K562 (cell line): ENCODE measurements at regions not wholly inside any gene's neighbourhood (a gene's known extent, or its start where the extent isn't known, plus 50 kb on each side); places are given as distances from the start of the nearest gene placed in this dataset.

Experiments used
- ATAC-seq: fragments of 200-7000 bp; cut with Tn5 transposase; 3 replicates; pipeline ENCODE4 v1.9.1; 2020; ENCODE audit warnings: moderate library complexity
- BruUV-seq: library from RNA; stranded (reverse); fragments of 400-500 nt; replicated peaks from 2 replicates; lab custom pipeline; 2021; lab: Mats Ljungman, UMichigan
- CTCF ChIA-PET: fragments of 300-600 bp; formaldehyde crosslinking; extraction: SDS; loops from one replicate; lab custom pipeline; 2021; ENCODE audit warnings: low intra/inter-chr PET ratio; lab: Yijun Ruan, JAX
- POLR2A ChIA-PET: fragments of 300-600, 350-650 bp; sonication (Branson Sonifier 250); formaldehyde crosslinking; extraction: SDS; loops from one replicate; lab custom pipeline; 2021; ENCODE audit warnings: antibody characterized with exemption, inconsistent platforms; lab: Yijun Ruan, JAX
- DNase-seq, 4 experiments: peaks; one replicate each; pipeline versions ENCODE4 v3.0.0 to v3.0.0-alpha.2; 2011 to 2018; ENCODE audit warnings: low spot score in 3 of 4, mixed read lengths in 3 of 4; ENCODE audit errors: extremely low read depth in 1 of 4
- FAIRE-seq: peaks from 2 replicates; lab custom pipeline; 2011; peaks lifted over from hg19 to GRCh38; lab: Jason Lieb, UNC
- H2AFZ ChIP-seq: 2 replicates; pipeline ENCODE4 v1.6.0; 2011; ENCODE audit warnings: low read depth, low read length, control low read depth, inconsistent platforms
- H3K27ac ChIP-seq: fragments of 200-600 bp; 3 replicates; pipeline ENCODE4 v1.8.0; 2011; ENCODE audit warnings: low read depth, mild to moderate bottlenecking, control low read depth, inconsistent platforms, low read length, moderate library complexity, mixed read lengths; ENCODE audit errors: extremely low read depth
- H3K27me3 ChIP-seq, 2 experiments: fragments of 300-600 bp in 1 of 2; 2 replicates in 1 of 2; 3 replicates in 1 of 2; pipeline versions ENCODE4 v1.6.0 to v1.8.0; 2011; ENCODE audit warnings: inconsistent platforms in 2 of 2, low read length in 2 of 2, mild to moderate bottlenecking in 1 of 2, mixed read lengths in 1 of 2, moderate library complexity in 1 of 2; ENCODE audit not compliant: control insufficient read depth in 2 of 2, insufficient read depth in 2 of 2
- H3K36me3 ChIP-seq: fragments of 300-600 bp; 3 replicates; pipeline ENCODE4 v1.8.0; 2011; ENCODE audit warnings: mild to moderate bottlenecking, low read length, inconsistent platforms; ENCODE audit not compliant: control insufficient read depth, insufficient read depth
- H3K4me1 ChIP-seq, 2 experiments: fragments of 200-600 bp in 1 of 2; replicated peaks in 1 of 2; 2 replicates in 1 of 2; 3 replicates in 1 of 2; pipeline versions ENCODE4 v1.5.1 to v1.8.0; 2011; ENCODE audit warnings: inconsistent platforms in 2 of 2, low read length in 2 of 2, mild to moderate bottlenecking in 1 of 2, mixed read lengths in 1 of 2, moderate library complexity in 1 of 2; ENCODE audit not compliant: control insufficient read depth in 2 of 2, insufficient read depth in 2 of 2
- H3K4me2 ChIP-seq: 2 replicates; pipeline ENCODE4 v1.6.1; 2011; ENCODE audit warnings: low read length, control low read depth, inconsistent platforms, mixed read lengths; ENCODE audit not compliant: insufficient read depth
- H3K4me3 ChIP-seq: fragments of 200-600 bp; sonication (generic), shearing (Covaris generic); 2 replicates; pipeline ENCODE4 v1.5.1; 2016; ENCODE audit warnings: control low read depth, inconsistent platforms
- H3K79me2 ChIP-seq: fragments of 200-600 bp; 3 replicates; pipeline ENCODE4 v1.8.0; 2011; ENCODE audit warnings: low read length, inconsistent platforms; ENCODE audit not compliant: control insufficient read depth, insufficient read depth
- H3K9ac ChIP-seq, 2 experiments: 2 replicates each; pipeline versions ENCODE4 v1.6.0 to v1.6.1; 2011; ENCODE audit warnings: low read depth in 2 of 2, low read length in 2 of 2, control low read depth in 1 of 2, inconsistent platforms in 1 of 2, mild to moderate bottlenecking in 1 of 2, mixed read lengths in 1 of 2; ENCODE audit not compliant: insufficient read depth in 1 of 2
- H3K9me1 ChIP-seq: one replicate; pipeline ENCODE4 v1.6.0; 2011; ENCODE audit warnings: inconsistent platforms, mild to moderate bottlenecking, low read length, moderate library complexity; ENCODE audit not compliant: control insufficient read depth, insufficient read depth
- H3K9me3 ChIP-seq: replicated peaks from 2 replicates; pipeline ENCODE4 v1.5.1; 2011; ENCODE audit warnings: low read depth, low read length, inconsistent platforms; ENCODE audit not compliant: control insufficient read depth, insufficient read depth
- H4K20me1 ChIP-seq: replicated peaks from 2 replicates; pipeline ENCODE4 v1.6.1; 2011; ENCODE audit warnings: low read length, inconsistent platforms, mixed read lengths; ENCODE audit not compliant: control insufficient read depth, insufficient read depth
- FOXA1 ChIP-seq: fragments of 450-650 bp; IDR thresholded peaks from 2 replicates; pipeline ENCODE4 v1.6.1; 2016; ENCODE audit warnings: mild to moderate bottlenecking, borderline replicate concordance
- FOXK1 ChIP-seq: sonication (generic); formaldehyde crosslinking; IDR thresholded peaks from 2 replicates; pipeline ENCODE4 v1.8.0; 2022; ENCODE audit warnings: missing genetic modification reagents, mild to moderate bottlenecking, borderline replicate concordance
- PRDM10 ChIP-seq: fragments of 450-650 bp; IDR thresholded peaks from 2 replicates; pipeline ENCODE4 v1.6.1; 2018; ENCODE audit not compliant: partially characterized antibody
- SAFB ChIP-seq: fragments of 200-400 bp; formaldehyde crosslinking; IDR thresholded peaks from 2 replicates; pipeline ENCODE4 v1.6.1; 2017; ENCODE audit warnings: low read depth, low read length, borderline replicate concordance
- TCFL5 ChIP-seq: fragments of 250-450 bp; sonication (Bioruptor Pico); conservative IDR thresholded peaks from 2 replicates; pipeline ENCODE4 v1.6.1; 2021; ENCODE audit warnings: mild to moderate bottlenecking, moderate library complexity, matching md5 sums
- U2AF1 ChIP-seq: fragments of 200-400 bp; formaldehyde crosslinking; optimal IDR thresholded peaks from 2 replicates; pipeline ENCODE3; 2017; ENCODE audit warnings: mild to moderate bottlenecking, low read depth, low read length, moderate library complexity
- ZNF316 ChIP-seq: fragments of 450-650 bp; IDR thresholded peaks from 2 replicates; pipeline ENCODE4 v1.6.1; 2016
- ZNF778 ChIP-seq: fragments of 450-650 bp; formaldehyde crosslinking; IDR thresholded peaks from 2 replicates; pipeline ENCODE4 v1.4.0; 2020; ENCODE audit warnings: mild to moderate bottlenecking, moderate library complexity
- WGBS: fragments of 100-300 bp; shearing (Covaris generic); methylation state at CpG from one replicate; pipeline ENCODE4 v1.1.6; 2016; ENCODE audit warnings: low coverage, mixed read lengths; ENCODE audit not compliant: insufficient coverage; ENCODE audit errors: missing lambda C conversion rate; 5-methylcytosine and 5-hydroxymethylcytosine counted together
- in situ Hi-C: fragments of 300-500 bp; cut with MboI; formaldehyde crosslinking; loops from 4 replicates; pipeline ENCODE4 v1.15.0; 2018; ENCODE audit warnings: inconsistent platforms, mixed read lengths
- intact Hi-C: fragments of 100-400 bp; cut with micrococcal nuclease; formaldehyde crosslinking; loops from 2 replicates; pipeline ENCODE4 v1.14.2; 2022

- TF ChIP-seq FOXK1 (CRISPR knock-in tag) (no peak), ZNF316 (no peak), TCFL5 (CRISPR knock-in tag) (no peak), FOXA1 (no peak)
Measured at GRCh38 chr12:28909291-28909690, 239.8 kb upstream of the FAR2 start (continued).

- Histone ChIP-seq H4K20me1 (no peaks in the 10 kb centered on the region), H3K9ac (no peak overlapping the region), H3K36me3 (no peaks in the 10 kb centered on the region), H3K4me1 (no peaks in the 10 kb centered on the region), H3K4me3 (no peak overlapping the region), H3K27me3 (no peaks in the 10 kb centered on the region), H2AFZ (no peak overlapping the region), H3K27ac (no peak overlapping the region), H3K79me2 (no peaks in the 10 kb centered on the region), H3K9me1 (no peaks in the 10 kb centered on the region), H3K4me2 (no peak overlapping the region), H3K9me3 (no peaks in the 10 kb centered on the region)
- ATAC-seq (no peak), DNase-seq (no peak), FAIRE-seq (no peak)
- TF ChIP-seq PRDM10 = no peak
- TF ChIP-seq U2AF1 = no peak
- no peak for TF ChIP-seq SAFB
- no peak for TF ChIP-seq ZNF778 (CRISPR knock-in tag)
- 0% methylated on average over 3 of the region's 3 CpGs for WGBS
- in situ Hi-C loops (no loop called here), intact Hi-C loops (no loop called here)
- ChIA-PET CTCF (no interaction called here), POLR2A (no interaction called here)
- BruUV-seq = no TSS peak
Measured at GRCh38 chr12:28925719-28926376, 223.2 kb upstream of the FAR2 start.
